Endothelial cell of umbilical vein (primary cell): ENCODE measurements at regions not wholly inside any gene's neighbourhood (a gene's known extent, or its start where the extent isn't known, plus 50 kb on each side); places are given as distances from the start of the nearest gene placed in this dataset.

Experiments
- BruUV-seq: library from RNA; stranded (reverse); fragments of 400-500 nt; replicated peaks from 2 replicates; lab custom pipeline; 2021; lab: Mats Ljungman, UMichigan
- CTCF ChIA-PET: fragments of 300-600, 350-600 bp; sonication (Branson Sonifier 250); formaldehyde crosslinking; loops from one replicate; lab custom pipeline; 2021; ENCODE audit warnings: antibody characterized with exemption, inconsistent platforms; lab: Charles Lee
- POLR2A ChIA-PET: fragments of 300-600, 350-600 bp; sonication (Branson Sonifier 250); formaldehyde crosslinking; loops from one replicate; lab custom pipeline; 2021; ENCODE audit warnings: antibody characterized with exemption, inconsistent platforms; lab: Charles Lee
- DNase-seq: peaks from one replicate; pipeline ENCODE4 v3.0.0-alpha.2; 2011; ENCODE audit warnings: low read depth, low spot score
- FAIRE-seq: peaks from 2 replicates; lab custom pipeline; 2011; peaks lifted over from hg19 to GRCh38; lab: Jason Lieb, UNC
- H2AFZ ChIP-seq: 2 replicates; pipeline ENCODE4 v1.6.0; 2012; ENCODE audit warnings: low read depth, low read length, control low read depth, inconsistent platforms
- H3K27ac ChIP-seq: 2 replicates; pipeline ENCODE4 v1.5.1; 2011; ENCODE audit warnings: low read depth, mild to moderate bottlenecking, control low read depth, low read length, moderate library complexity; ENCODE audit not compliant: insufficient read depth
- H3K27me3 ChIP-seq, 2 experiments: 2 replicates each; pipeline versions ENCODE4 v1.6.0 to v1.6.1; 2011; ENCODE audit warnings: low read length in 2 of 2, mixed read lengths in 1 of 2; ENCODE audit not compliant: control insufficient read depth in 2 of 2, insufficient read depth in 2 of 2
- H3K36me3 ChIP-seq, 2 experiments: 2 replicates in 1 of 2; 3 replicates in 1 of 2; pipeline ENCODE4 v1.5.1; 2011; ENCODE audit warnings: low read length in 2 of 2, mild to moderate bottlenecking in 1 of 2, moderate library complexity in 1 of 2; ENCODE audit not compliant: control insufficient read depth in 2 of 2, insufficient read depth in 2 of 2; ENCODE audit errors: extremely low read depth in 1 of 2
- H3K4me1 ChIP-seq: 3 replicates; pipeline ENCODE4 v1.5.1; 2011; ENCODE audit warnings: mild to moderate bottlenecking, low read length; ENCODE audit not compliant: control insufficient read depth, insufficient read depth; ENCODE audit errors: extremely low read depth
- H3K4me2 ChIP-seq: 2 replicates; pipeline ENCODE4 v1.6.1; 2011; ENCODE audit warnings: low read length, control low read depth, mixed read lengths; ENCODE audit not compliant: insufficient read depth
- H3K4me3 ChIP-seq, 3 experiments: fragments of 200-600 bp in 1 of 3; sonication (generic), shearing (Covaris generic) in 1 of 3; replicated peaks in 1 of 3; 2 replicates each; pipeline ENCODE4 v1.5.1; 2011 to 2016; ENCODE audit warnings: control low read depth in 3 of 3, low read length in 3 of 3, mild to moderate bottlenecking in 2 of 3, inconsistent platforms in 1 of 3, low read depth in 1 of 3, moderate library complexity in 1 of 3; ENCODE audit not compliant: insufficient read depth in 1 of 3
- H3K79me2 ChIP-seq: 2 replicates; pipeline ENCODE4 v1.6.0; 2012; ENCODE audit warnings: low read length, inconsistent platforms; ENCODE audit not compliant: control insufficient read depth, insufficient read depth
- H3K9ac ChIP-seq: replicated peaks from 2 replicates; pipeline ENCODE3; 2011; ENCODE audit warnings: low read length, control low read depth; ENCODE audit not compliant: insufficient read depth; ENCODE audit errors: extremely low read depth
- H3K9me1 ChIP-seq: replicated peaks from 3 replicates; pipeline ENCODE4 v1.6.0; 2011; ENCODE audit warnings: mild to moderate bottlenecking, low read length; ENCODE audit not compliant: control insufficient read depth, insufficient read depth; ENCODE audit errors: extremely low read depth
- H3K9me3 ChIP-seq: replicated peaks from 2 replicates; pipeline ENCODE4 v1.5.1; 2012; ENCODE audit warnings: low read length, inconsistent platforms; ENCODE audit not compliant: control insufficient read depth, insufficient read depth
- H4K20me1 ChIP-seq: replicated peaks from 2 replicates; pipeline ENCODE3; 2011; ENCODE audit warnings: mild to moderate bottlenecking, low read length; ENCODE audit not compliant: control insufficient read depth, insufficient read depth; ENCODE audit errors: extremely low read depth
- CTCF ChIP-seq, 2 donors: IDR thresholded peaks; 1 replicate in 1 of 2; 2 replicates in 1 of 2; pipeline ENCODE4 v1.5.1; 2011; ENCODE audit warnings: low read length in 2 of 2, mild to moderate bottlenecking in 2 of 2, moderate library complexity in 2 of 2, control low read depth in 1 of 2, inconsistent platforms in 1 of 2, low read depth in 1 of 2; ENCODE audit not compliant: insufficient read depth in 1 of 2; ENCODE audit errors: extremely low read depth in 1 of 2
- EZH2 ChIP-seq: IDR thresholded peaks from 2 replicates; pipeline ENCODE4 v1.6.1; 2012; ENCODE audit warnings: borderline replicate concordance, low read depth, mild to moderate bottlenecking, moderate library complexity, low read length, inconsistent platforms; ENCODE audit not compliant: severe bottlenecking
- FOS ChIP-seq: IDR thresholded peaks from 2 replicates; pipeline ENCODE4 v1.6.1; 2011; ENCODE audit warnings: mild to moderate bottlenecking, low read length, moderate library complexity, borderline replicate concordance; ENCODE audit not compliant: insufficient read depth
- GATA2 ChIP-seq: IDR thresholded peaks from 2 replicates; pipeline ENCODE4 v1.7.0; 2011; ENCODE audit warnings: low read depth, mild to moderate bottlenecking, moderate library complexity, mixed read lengths, low read length; ENCODE audit not compliant: insufficient read length, insufficient read depth
- JUN ChIP-seq: IDR thresholded peaks from 2 replicates; pipeline ENCODE4 v1.6.1; 2011; ENCODE audit warnings: borderline replicate concordance, low read depth; ENCODE audit not compliant: insufficient read length, insufficient read depth
- MAX ChIP-seq: IDR thresholded peaks from 2 replicates; pipeline ENCODE4 v1.6.1; 2011; ENCODE audit not compliant: insufficient read depth, insufficient read length
- MYC ChIP-seq: IDR thresholded peaks from one replicate; pipeline ENCODE4 v1.6.1; 2011; ENCODE audit warnings: mild to moderate bottlenecking, low read depth, low read length
- POLR2A ChIP-seq: IDR thresholded peaks from 2 replicates; pipeline ENCODE4 v1.6.1; 2012; ENCODE audit warnings: low read depth, mild to moderate bottlenecking, control low read depth, low read length
- POLR2AphosphoS5 ChIP-seq: IDR thresholded peaks from 2 replicates; pipeline ENCODE4 v1.6.1; 2012; ENCODE audit warnings: low read depth, mild to moderate bottlenecking, control low read depth, low read length, moderate library complexity; ENCODE audit not compliant: insufficient read depth
- dilution Hi-C: fragments of 300-500 bp; cut with MboI; formaldehyde crosslinking; loops from one replicate; pipeline ENCODE4 v1.15.0; 2019; ENCODE audit warnings: low sequenced_read_pairs; ENCODE audit not compliant: extremely low pct_ligation_motif_present
- intact Hi-C: fragments of 100-400 bp; cut with micrococcal nuclease; formaldehyde crosslinking; loops from one replicate; pipeline ENCODE4 v1.10.0; 2022

- H3K79me2 ChIP-seq = no peaks in the 10 kb centered on the region
- no peak for TF ChIP-seq FOS
- TF ChIP-seq EZH2 = no peak
- TF ChIP-seq CTCF (IDR thresholded peaks at IDR 0.05; ENCODE audit: extremely low read depth in 1 of 2, insufficient read depth in 1 of 2, low read depth in 1 of 2, low read length in 2 of 2) = no peak
- TF ChIP-seq POLR2AphosphoS5 = no peak
- no peak for TF ChIP-seq MYC
- no peak for TF ChIP-seq JUN
- no peak for TF ChIP-seq POLR2A
- TF ChIP-seq MAX = no peak
- no peak for TF ChIP-seq GATA2
- H3K9me1 ChIP-seq = no peaks in the 10 kb centered on the region
- H3K9me3 ChIP-seq = no peaks in the 10 kb centered on the region
- no peaks in the 10 kb centered on the region for H4K20me1 ChIP-seq
- H3K4me2 ChIP-seq = no peak overlapping the region
- CTCF ChIA-PET = no interaction called here
- dilution Hi-C loops = no loop called here
- DNase-seq (no peak), FAIRE-seq (no peak)
- H2AFZ ChIP-seq = no peak overlapping the region
- H3K4me3 ChIP-seq = no peak overlapping the region
- no peaks in the 10 kb centered on the region for H3K36me3 ChIP-seq
- H3K9ac ChIP-seq = no peak overlapping the region
- no peaks in the 10 kb centered on the region for H3K4me1 ChIP-seq
- no TSS peak for BruUV-seq
- H3K27ac ChIP-seq = no peak overlapping the region
- intact Hi-C loops = no loop called here
- POLR2A ChIA-PET = no interaction called here
- no peaks in the 10 kb centered on the region for H3K27me3 ChIP-seq
Measured at GRCh38 chr14:39500253-39500652, 68.0 kb upstream of the FBXO33 start.
